HepG2 (cell line): ENCODE measurements at regions not wholly inside any gene's neighbourhood (a gene's known extent, or its start where the extent isn't known, plus 50 kb on each side); places are given as distances from the start of the nearest gene placed in this dataset.
A peak's percentile ranks its signal among the peaks of the same experiment; 100 is the strongest.

Experiments
- ATAC-seq: fragments of 200-7000 bp; cut with Tn5 transposase; 3 replicates; pipeline ENCODE4 v1.9.1; 2020; ENCODE audit warnings: mild to moderate bottlenecking, moderate library complexity
- BruUV-seq: library from RNA; stranded (reverse); fragments of 400-500 nt; replicated peaks from 2 replicates; lab custom pipeline; 2021; lab: Mats Ljungman, UMichigan
- CTCF ChIA-PET: fragments of 300-600 bp; formaldehyde crosslinking; extraction: SDS; loops from one replicate; lab custom pipeline; 2021; ENCODE audit warnings: low total read pairs, inconsistent platforms, low intra/inter-chr PET ratio; lab: Yijun Ruan, JAX
- POLR2A ChIA-PET: fragments of 350-600 bp; sonication (Branson Sonifier 250); formaldehyde crosslinking; loops from one replicate; lab custom pipeline; 2020; ENCODE audit warnings: antibody characterized with exemption, inconsistent platforms; lab: Yijun Ruan, JAX
- DNase-seq: peaks from one replicate; pipeline ENCODE4 v3.0.0-alpha.2; 2015; ENCODE audit warnings: low spot score
- FAIRE-seq: peaks from 3 replicates; lab custom pipeline; 2011; peaks lifted over from hg19 to GRCh38; lab: Jason Lieb, UNC
- H2AFZ ChIP-seq: one replicate; pipeline ENCODE4 v1.6.1; 2011; ENCODE audit warnings: low read length, inconsistent platforms
- H3K27ac ChIP-seq: fragments of 300-600 bp; 3 replicates; pipeline ENCODE4 v1.8.0; 2011; ENCODE audit warnings: mixed run types, mild to moderate bottlenecking, mixed read lengths, low read length, inconsistent platforms; ENCODE audit not compliant: insufficient read depth; ENCODE audit errors: extremely low read length
- H3K27me3 ChIP-seq, 2 experiments: fragments of 200-600 bp in 1 of 2; 2 replicates in 1 of 2; 3 replicates in 1 of 2; pipeline versions ENCODE4 v1.6.0 to v1.8.0; 2011; ENCODE audit warnings: low read length in 2 of 2, mild to moderate bottlenecking in 2 of 2, moderate library complexity in 2 of 2, inconsistent platforms in 1 of 2; ENCODE audit not compliant: insufficient read depth in 2 of 2, control insufficient read depth in 1 of 2
- H3K36me3 ChIP-seq, 2 experiments: fragments of 200-600 bp in 1 of 2; replicated peaks in 1 of 2; 2 replicates in 1 of 2; 3 replicates in 1 of 2; pipeline versions ENCODE4 v1.5.1 to v1.8.0; 2011; ENCODE audit warnings: low read length in 2 of 2, inconsistent platforms in 1 of 2; ENCODE audit not compliant: insufficient read depth in 2 of 2, control insufficient read depth in 1 of 2
- H3K4me1 ChIP-seq: 2 replicates; pipeline ENCODE4 v1.5.1; 2012; ENCODE audit warnings: low read length, inconsistent platforms; ENCODE audit not compliant: insufficient read depth
- H3K4me2 ChIP-seq: 2 replicates; pipeline ENCODE4 v1.6.0; 2011; ENCODE audit warnings: low read depth, low read length, inconsistent platforms
- H3K4me3 ChIP-seq, 3 experiments: fragments of 200-600 bp in 1 of 3; sonication (generic), shearing (Covaris generic) in 1 of 3; replicated peaks in 1 of 3; 2 replicates each; pipeline ENCODE4 v1.5.1; 2011 to 2016; ENCODE audit warnings: low read length in 3 of 3, inconsistent platforms in 2 of 3, low read depth in 2 of 3, mild to moderate bottlenecking in 2 of 3, control low read depth in 1 of 3, mixed read lengths in 1 of 3; ENCODE audit not compliant: insufficient read depth in 1 of 3
- H3K79me2 ChIP-seq: one replicate; pipeline ENCODE4 v1.6.1; 2011; ENCODE audit warnings: low read length, inconsistent platforms; ENCODE audit not compliant: insufficient read depth
- H3K9ac ChIP-seq: 2 replicates; pipeline ENCODE4 v1.6.0; 2011; ENCODE audit warnings: mild to moderate bottlenecking, low read depth, low read length, inconsistent platforms; ENCODE audit not compliant: insufficient read depth
- H3K9me3 ChIP-seq: 2 replicates; pipeline ENCODE4 v1.5.1; 2012; ENCODE audit warnings: mild to moderate bottlenecking, low read length
- H4K20me1 ChIP-seq: 2 replicates; pipeline ENCODE4 v1.6.0; 2011; ENCODE audit warnings: inconsistent platforms, mild to moderate bottlenecking, low read length, moderate library complexity; ENCODE audit not compliant: insufficient read depth
- ARID5B ChIP-seq: IDR thresholded peaks from 2 replicates; pipeline ENCODE4 v1.4.0; 2020; ENCODE audit warnings: mild to moderate bottlenecking, missing genetic modification reagents
- CREM ChIP-seq, 2 experiments: sonication (generic) in 1 of 2; formaldehyde crosslinking in 1 of 2; IDR thresholded peaks; 2 replicates each; pipeline versions ENCODE4 v1.4.0 to v1.6.1; 2016 to 2020; ENCODE audit warnings: antibody characterized with exemption in 1 of 2, mild to moderate bottlenecking in 1 of 2, missing genetic modification reagents in 1 of 2
- EP300 ChIP-seq, 3 experiments: sonication (generic) in 1 of 3; formaldehyde crosslinking in 1 of 3; IDR thresholded peaks; 2 replicates each; pipeline versions ENCODE4 v1.5.1 to v1.6.1; 2011 to 2020; ENCODE audit warnings: low read depth in 2 of 3, low read length in 2 of 3, borderline replicate concordance in 1 of 3, improper control_type of control experiment in 1 of 3, mild to moderate bottlenecking in 1 of 3, missing genetic modification reagents in 1 of 3, moderate library complexity in 1 of 3
- NR3C1 ChIP-seq: sonication (generic); formaldehyde crosslinking; IDR thresholded peaks from 2 replicates; pipeline ENCODE4 v1.4.0; 2020; ENCODE audit warnings: missing genetic modification reagents
- ONECUT2 ChIP-seq: sonication (generic); formaldehyde crosslinking; IDR thresholded peaks from 2 replicates; pipeline ENCODE4 v1.4.0; 2020; ENCODE audit warnings: missing genetic modification reagents
- PAWR ChIP-seq: sonication (generic); formaldehyde crosslinking; IDR thresholded peaks from 2 replicates; pipeline ENCODE4 v1.4.0; 2020; ENCODE audit warnings: missing genetic modification reagents, mild to moderate bottlenecking, borderline replicate concordance
- PPARG ChIP-seq: conservative IDR thresholded peaks from 2 replicates; pipeline ENCODE4 v1.6.1; 2016; ENCODE audit warnings: missing biosample characterization, missing genetic modification reagents
- TCF7L2 ChIP-seq: IDR thresholded peaks from 2 replicates; pipeline ENCODE4 v1.6.1; 2011; ENCODE audit warnings: mild to moderate bottlenecking, low read depth, low read length, moderate library complexity
- ZNF580 ChIP-seq: IDR thresholded peaks from 2 replicates; pipeline ENCODE4 v1.6.1; 2016; ENCODE audit warnings: low read depth, borderline replicate concordance
- ZSCAN31 ChIP-seq: sonication (generic); formaldehyde crosslinking; IDR thresholded peaks from 2 replicates; pipeline ENCODE4 v1.5.0; 2020; ENCODE audit warnings: low read depth, mild to moderate bottlenecking, missing genetic modification reagents
- WGBS: methylation state at CpG from one replicate; pipeline ENCODE4 v1.1.6; 2017; ENCODE audit warnings: low lambda C conversion rate; 5-methylcytosine and 5-hydroxymethylcytosine counted together
- in situ Hi-C: cut with HindIII; loops from 2 replicates; pipeline ENCODE4 v1.10.0; 2017; ENCODE audit warnings: low pct_unique_long_range_greater_than_20kb; ENCODE audit not compliant: extremely low pct_ligation_motif_present
- intact Hi-C: fragments of 100-400 bp; cut with micrococcal nuclease; formaldehyde crosslinking; loops from one replicate; pipeline ENCODE4 v1.10.0; 2022; ENCODE audit not compliant: unreplicated experiment

GRCh38 chr21:14706712-14707510 is 160.8 kb upstream of the SAMSN1 start:
- ATAC-seq (no peak), DNase-seq (no peak), FAIRE-seq (no peak)
- no peaks in the 10 kb centered on the region for H3K36me3 ChIP-seq
- no peak overlapping the region for H3K9ac ChIP-seq
- no peak overlapping the region for H3K4me2 ChIP-seq
- TF ChIP-seq PPARG (no peak), TCF7L2 (no peak)
- no peaks in the 10 kb centered on the region for H3K4me1 ChIP-seq
- CTCF ChIA-PET, result no interaction called here
- POLR2A ChIA-PET, result no interaction called here
- no peaks in the 10 kb centered on the region for H3K9me3 ChIP-seq
- in situ Hi-C loops (no loop called here), intact Hi-C loops (no loop called here)
- no TSS peak for BruUV-seq
- 6% methylated on average over 7 of the region's 7 CpGs for WGBS
- H3K79me2 ChIP-seq, result no peaks in the 10 kb centered on the region
- H3K27me3 ChIP-seq, result peaks cover 0 to 4% of the 10 kb centered on the region in 2 experiments; a peak in 2 of 5 replicates
- H4K20me1 ChIP-seq, result no peaks in the 10 kb centered on the region
- no peak overlapping the region for H2AFZ ChIP-seq
- no peak overlapping the region for H3K4me3 ChIP-seq
- H3K27ac ChIP-seq, result no peak overlapping the region

GRCh38 chr21:14699433-14700407 is 153.6 kb upstream of the SAMSN1 start:
- no TSS peak for BruUV-seq
- WGBS, result 0% methylated on average over 3 of the region's 3 CpGs
- peak; percentile 68 for DNase-seq
- H4K20me1 ChIP-seq, result no peaks in the 10 kb centered on the region
- in situ Hi-C loops, result no loop called here
- H3K9ac ChIP-seq, result no peak overlapping the region
- peaks cover 0 to 4% of the 10 kb centered on the region in 2 experiments; a peak in 2 of 5 replicates for H3K27me3 ChIP-seq
- H3K4me1 ChIP-seq, result peaks cover 14% of the 10 kb centered on the region; the same call in 1 of the 2 replicates
- POLR2A ChIA-PET, result no interaction called here
- H3K9me3 ChIP-seq, result no peaks in the 10 kb centered on the region
- H3K4me3 ChIP-seq, result no peak overlapping the region
- no peaks in the 10 kb centered on the region for H3K36me3 ChIP-seq
- no peak overlapping the region for H3K27ac ChIP-seq
- CTCF ChIA-PET, result no interaction called here
- H2AFZ ChIP-seq, result no peak overlapping the region
- no peaks in the 10 kb centered on the region for H3K79me2 ChIP-seq
- intact Hi-C loops, result no loop called here
- ATAC-seq, result peak; percentile 80
- FAIRE-seq, result peak; percentile 23
- no peak overlapping the region for H3K4me2 ChIP-seq
- 0 out of 4 replicates have a peak, but pooled peaks of 1 of the 2 experiments have one; percentile 24 for TF ChIP-seq EP300 (IDR thresholded peaks at IDR 0.05; ENCODE audit: low read depth in 2 of 2, low read length in 2 of 2)
- no peak for TF ChIP-seq EP300 (CRISPR knock-in tag; IDR thresholded peaks at IDR 0.05; ENCODE audit: borderline replicate concordance)
- TF ChIP-seq PAWR (CRISPR knock-in tag), result no peak
- no peak for TF ChIP-seq NR3C1 (CRISPR knock-in tag)
- TF ChIP-seq ONECUT2 (CRISPR knock-in tag), result peak; percentile 50; the same call in 1 of the 2 replicates
- TF ChIP-seq CREM (IDR thresholded peaks at IDR 0.05), result peak; percentile 21; the same call in 1 of the 2 replicates
- TF ChIP-seq CREM (CRISPR knock-in tag; IDR thresholded peaks at IDR 0.05), result no peak
- no peak for TF ChIP-seq ZNF580
- no peak for TF ChIP-seq ZSCAN31 (CRISPR knock-in tag)
- peak; percentile 82 for TF ChIP-seq ARID5B (CRISPR knock-in tag)
